ENCODE measurements at regions not wholly inside any gene's neighbourhood (a gene's known extent, or its start where the extent isn't known, plus 50 kb on each side); places are given as distances from the start of the nearest gene placed in this dataset.
A peak's percentile ranks its signal among the peaks of the same experiment; 100 is the strongest.
"Not testable (repeated sequence)": the region's sequence is repeated elsewhere in the genome, so short reads cannot be mapped to it uniquely, and the experiment has no call there.

- H3K27ac ChIP-seq, result peak overlapping the region; percentile 96 to 97
- peak in 1 of 2 experiments; percentile 48 for DNase-seq (ENCODE audit: low read depth in 1 of 2, low spot score in 1 of 2)
- CTCF ChIA-PET, FAIRE-seq, POLR2A ChIA-PET, ATAC-seq, H3K4me3 ChIP-seq: not testable (repeated sequence)
- H3K4me1 ChIP-seq, result peaks cover 36% of the 10 kb centered on the region
- peaks cover 17% of the 10 kb centered on the region for H3K9me3 ChIP-seq
- peak overlapping the region; percentile 67; the same call in 2 of the 3 replicates for H3K4me2 ChIP-seq
- peak; percentile 47; the same call in 1 of the 2 replicates for TF ChIP-seq HOXB13 (CRISPR knock-in tag; IDR thresholded peaks at IDR 0.05; ENCODE audit: low read depth)
- 20% methylated on average over 2 of the region's 3 CpGs for WGBS (ENCODE audit: missing lambda C conversion rate)
These were observed 215.6 kb upstream of the USP24 start for GRCh38 chr1:55430720-55431119.

GRCh38 chr1:55430206-55430605 is 215.0 kb upstream of the USP24 start:
- ATAC-seq, H3K4me3 ChIP-seq, FAIRE-seq, POLR2A ChIA-PET: not testable (repeated sequence)
- Histone ChIP-seq H3K9me3 (peaks cover 17% of the 10 kb centered on the region), H3K4me2 (peak overlapping the region; percentile 67), H3K27ac (peak overlapping the region; percentile 96 to 97), H3K4me1 (peaks cover 36% of the 10 kb centered on the region)
- DNase-seq (ENCODE audit: low read depth in 1 of 2, low spot score in 1 of 2), result peak in 1 of 2 experiments; percentile 26
- CTCF ChIA-PET, result interaction anchor here (2.1 kb wide), 1 partner anchor 1155 kb away, joined by 12 read pairs; no protein-coding TSS in a partner anchor
- WGBS (ENCODE audit: missing lambda C conversion rate), result 93% methylated on average over 4 of the region's 8 CpGs

GRCh38 chr1:55428944-55429931 is 214.1 kb upstream of the USP24 start:
- peaks cover 36% of the 10 kb centered on the region for H3K4me1 ChIP-seq
- H3K4me3 ChIP-seq, result no peak overlapping the region
- peak overlapping the region; percentile 97 to 99 for H3K27ac ChIP-seq
- FAIRE-seq (no peak), ATAC-seq (peak; percentile 99), DNase-seq (ENCODE audit: low read depth in 1 of 2, low spot score in 1 of 2) (peak; percentile 95 to 100)
- ChIA-PET POLR2A (interaction anchor here (0.7 to 1.7 kb wide), 7 partner anchors 15 to 1150 kb away, joined by 4 to 9 read pairs (median 5); partner anchors contain the start of gene PLPP3), CTCF (interaction anchor here (0.8 to 2.1 kb wide), 3 partner anchors 47 to 1156 kb away, joined by 3 to 12 read pairs (median 4); no protein-coding TSS in a partner anchor)
- H3K4me2 ChIP-seq, result peak overlapping the region; percentile 67
- peaks cover 17% of the 10 kb centered on the region for H3K9me3 ChIP-seq
- WGBS (ENCODE audit: missing lambda C conversion rate), result 9% methylated on average over 9 of the region's 9 CpGs
- TF ChIP-seq ELK1 (IDR thresholded peaks at IDR 0.05; ENCODE audit: low read depth, low read length), result no peak
- peak; percentile 91; the same call in 1 of the 2 replicates for TF ChIP-seq HOXB5 (CRISPR knock-in tag; IDR thresholded peaks at IDR 0.05)
- no peak for TF ChIP-seq BHLHE40 (IDR thresholded peaks at IDR 0.05; ENCODE audit: low read depth, low read length)
- TF ChIP-seq TP53 (CRISPR knock-in tag; IDR thresholded peaks at IDR 0.05), result no peak
- TF ChIP-seq REST (IDR thresholded peaks at IDR 0.05), result no peak
- TF ChIP-seq HOXB13 (CRISPR knock-in tag; IDR thresholded peaks at IDR 0.05; ENCODE audit: low read depth), result peak; percentile 85
- peak; percentile 71 for TF ChIP-seq SMC3 (IDR thresholded peaks at IDR 0.05)
- peak; percentile 74 for TF ChIP-seq FOXS1 (CRISPR knock-in tag; IDR thresholded peaks at IDR 0.05)
- no peak for TF ChIP-seq CBX2 (IDR thresholded peaks at IDR 0.05; ENCODE audit: borderline replicate concordance, low read depth)
- TF ChIP-seq FOSB (CRISPR knock-in tag; IDR thresholded peaks at IDR 0.05), result peak; percentile 76
- TF ChIP-seq MAFK (IDR thresholded peaks at IDR 0.05; ENCODE audit: partially characterized antibody), result peak; percentile 68
- no peak for TF ChIP-seq SREBF2 (IDR thresholded peaks at IDR 0.05)
- no peak for TF ChIP-seq RFX5 (IDR thresholded peaks at IDR 0.05)
- peak; percentile 13; the same call in 1 of the 2 replicates for TF ChIP-seq KDM1A (IDR thresholded peaks at IDR 0.05; ENCODE audit: low read depth)
- TF ChIP-seq JUNB (IDR thresholded peaks at IDR 0.05), result peak; percentile 100
- peak; percentile 3 for TF ChIP-seq CHD2 (IDR thresholded peaks at IDR 0.05; ENCODE audit: low read length, partially characterized antibody)
- no peak for TF ChIP-seq EHMT2 (IDR thresholded peaks at IDR 0.05; ENCODE audit: low read depth)
- no peak; the same call in 1 of the 2 replicates for TF ChIP-seq CHD4 (IDR thresholded peaks at IDR 0.05; ENCODE audit: borderline replicate concordance)
- peak; percentile 55; the same call in 1 of the 2 replicates for TF ChIP-seq HES2 (IDR thresholded peaks at IDR 0.05)
- no peak for TF ChIP-seq MAZ (IDR thresholded peaks at IDR 0.05; ENCODE audit: borderline replicate concordance, low read depth, low read length)
- no peak for TF ChIP-seq RCOR1 (IDR thresholded peaks at IDR 0.05; ENCODE audit: low read depth, low read length)
- 0 out of 2 replicates have a peak, but pooled peaks have one; percentile 13 for TF ChIP-seq ZSCAN20 (CRISPR knock-in tag; IDR thresholded peaks at IDR 0.05)
- TF ChIP-seq CEBPB (IDR thresholded peaks at IDR 0.05), result peak; percentile 64 to 88; a peak in 3 of 4 replicates
- no peak for TF ChIP-seq NPAS2 (CRISPR knock-in tag; IDR thresholded peaks at IDR 0.05; ENCODE audit: borderline replicate concordance)
- no peak for TF ChIP-seq PHF8 (IDR thresholded peaks at IDR 0.05; ENCODE audit: borderline replicate concordance, low read depth)
- TF ChIP-seq HDAC2 (IDR thresholded peaks at IDR 0.05), result no peak
- TF ChIP-seq KDM5A (IDR thresholded peaks at IDR 0.05), result no peak
